Tibial artery (tissue), 4 donors: ENCODE measurements at regions not wholly inside any gene's neighbourhood (a gene's known extent, or its start where the extent isn't known, plus 50 kb on each side); places are given as distances from the start of the nearest gene placed in this dataset.

Experiments
- DNase-seq, 2 donors: peaks; one replicate each; pipeline ENCODE4 v3.0.0-alpha.2; 2019
- H3K27ac ChIP-seq, 2 donors: fragments of 200-600 bp; sonication (generic) in 1 of 2; 1 replicate in 1 of 2; 2 replicates in 1 of 2; pipeline ENCODE4 v1.5.1; 2018 to 2019; ENCODE audit warnings: mild to moderate bottlenecking in 1 of 2
- H3K27me3 ChIP-seq, 2 donors: fragments of 200-600 bp; sonication (generic) in 1 of 2; one replicate each; pipeline versions ENCODE4 v1.5.1 to v1.6.0; 2016 to 2019
- H3K36me3 ChIP-seq, 3 donors: fragments of 200-600 bp; sonication (generic) in 2 of 3; one replicate each; pipeline ENCODE4 v1.5.1; 2016 to 2019; ENCODE audit warnings: mild to moderate bottlenecking in 2 of 3
- H3K4me1 ChIP-seq, 4 donors: fragments of 200-600 bp; sonication (generic) in 2 of 4; 1 replicate in 3 of 4; 2 replicates in 1 of 4; pipeline ENCODE4 v1.5.1; 2016 to 2019
- H3K4me3 ChIP-seq, 2 donors: fragments of 200-600 bp; sonication (generic) in 1 of 2; 1 replicate in 1 of 2; 2 replicates in 1 of 2; pipeline ENCODE4 v1.5.1; 2018 to 2019; ENCODE audit warnings: mild to moderate bottlenecking in 2 of 2
- H3K9me3 ChIP-seq, 3 donors: fragments of 200-600 bp; sonication (generic) in 1 of 3; one replicate each; pipeline ENCODE4 v1.5.1; 2016 to 2019
- intact Hi-C: fragments of 100-400 bp; cut with DNase I; formaldehyde crosslinking; loops from one replicate; pipeline ENCODE4 v1.15.0; 2023; ENCODE audit warnings: low total_unique reads
- TF ChIP-seq, protein P1 (sequence below), 2 experiments: fragments of 200-600 bp in 1 of 2; fragments of 450-650 bp in 1 of 2; IDR thresholded peaks; one replicate each; pipeline ENCODE4 v1.5.1; 2017 to 2019; ENCODE audit warnings: antibody characterized with exemption in 2 of 2, mild to moderate bottlenecking in 1 of 2, moderate library complexity in 1 of 2

DNA sequence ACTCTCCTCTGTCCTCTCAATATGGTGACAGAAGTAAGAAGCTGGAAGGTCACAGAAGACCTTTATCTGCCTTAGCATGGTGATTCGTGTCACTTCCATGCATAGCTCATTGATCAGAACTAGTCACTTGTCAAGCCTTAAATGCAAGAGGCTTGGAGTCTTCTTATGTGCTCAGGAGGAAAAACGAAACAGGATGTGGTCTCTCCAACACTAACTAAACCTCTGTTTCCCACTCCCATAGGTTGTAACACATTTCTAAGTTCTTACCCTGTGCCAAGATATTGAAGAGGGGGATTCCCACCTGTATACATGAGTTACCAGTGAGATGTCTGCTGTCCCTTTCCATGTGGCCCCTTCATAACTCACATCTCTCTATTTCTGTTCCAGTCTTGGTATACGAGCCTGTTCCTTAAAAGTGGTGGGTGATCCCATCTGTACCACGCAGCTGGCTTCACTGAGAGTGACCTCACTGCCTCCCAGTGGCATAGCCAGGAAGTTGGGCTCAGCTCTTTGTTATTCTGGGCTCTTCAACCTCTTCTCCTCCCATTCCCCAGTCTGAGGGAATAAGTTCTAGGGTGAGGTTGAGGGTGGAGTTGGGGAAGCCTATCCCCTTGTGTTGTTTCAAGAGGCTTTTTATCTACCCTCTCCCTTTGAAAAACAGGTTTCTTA lies 203.2 kb upstream of the PPP2R3A start:
- Histone ChIP-seq H3K9me3 (no peaks in the 10 kb centered on the region), H3K4me3 (no peak overlapping the region), H3K27ac (no peak overlapping the region), H3K36me3 (no peaks in the 10 kb centered on the region), H3K4me1 (no peaks in the 10 kb centered on the region), H3K27me3 (no peaks in the 10 kb centered on the region)
- TF ChIP-seq, protein P1, sequence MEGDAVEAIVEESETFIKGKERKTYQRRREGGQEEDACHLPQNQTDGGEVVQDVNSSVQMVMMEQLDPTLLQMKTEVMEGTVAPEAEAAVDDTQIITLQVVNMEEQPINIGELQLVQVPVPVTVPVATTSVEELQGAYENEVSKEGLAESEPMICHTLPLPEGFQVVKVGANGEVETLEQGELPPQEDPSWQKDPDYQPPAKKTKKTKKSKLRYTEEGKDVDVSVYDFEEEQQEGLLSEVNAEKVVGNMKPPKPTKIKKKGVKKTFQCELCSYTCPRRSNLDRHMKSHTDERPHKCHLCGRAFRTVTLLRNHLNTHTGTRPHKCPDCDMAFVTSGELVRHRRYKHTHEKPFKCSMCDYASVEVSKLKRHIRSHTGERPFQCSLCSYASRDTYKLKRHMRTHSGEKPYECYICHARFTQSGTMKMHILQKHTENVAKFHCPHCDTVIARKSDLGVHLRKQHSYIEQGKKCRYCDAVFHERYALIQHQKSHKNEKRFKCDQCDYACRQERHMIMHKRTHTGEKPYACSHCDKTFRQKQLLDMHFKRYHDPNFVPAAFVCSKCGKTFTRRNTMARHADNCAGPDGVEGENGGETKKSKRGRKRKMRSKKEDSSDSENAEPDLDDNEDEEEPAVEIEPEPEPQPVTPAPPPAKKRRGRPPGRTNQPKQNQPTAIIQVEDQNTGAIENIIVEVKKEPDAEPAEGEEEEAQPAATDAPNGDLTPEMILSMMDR (IDR thresholded peaks at IDR 0.05): no peak
- no peak for DNase-seq
- intact Hi-C loops: no loop called here

DNA sequence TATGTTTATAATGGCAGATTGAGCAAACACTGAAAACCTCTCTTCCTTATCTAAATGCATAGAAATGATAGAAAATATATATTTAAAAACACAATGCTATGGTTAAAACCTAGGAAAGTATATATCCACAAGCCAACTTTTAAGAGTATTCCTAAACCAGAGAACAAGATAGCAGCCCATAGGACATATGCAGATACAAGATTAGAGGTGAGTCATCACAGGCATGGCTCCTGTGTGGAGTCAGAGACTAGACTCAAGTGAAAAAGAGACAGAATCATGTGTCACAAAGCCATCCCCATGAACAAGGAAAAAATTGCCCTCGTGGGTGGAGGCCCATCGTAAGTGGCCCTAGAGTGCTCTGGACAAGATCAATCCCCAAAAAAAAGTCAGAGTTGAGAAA lies 199.4 kb upstream of the PPP2R3A start:
- no peak for DNase-seq
- no peaks in the 10 kb centered on the region for H3K9me3 ChIP-seq
- TF ChIP-seq, protein P1 (IDR thresholded peaks at IDR 0.05): no peak
- intact Hi-C loops: no loop called here
- H3K4me3 ChIP-seq: no peak overlapping the region
- H3K27me3 ChIP-seq: no peaks in the 10 kb centered on the region
- no peaks in the 10 kb centered on the region for H3K36me3 ChIP-seq
- no peak overlapping the region for H3K27ac ChIP-seq
- H3K4me1 ChIP-seq: no peaks in the 10 kb centered on the region

DNA sequence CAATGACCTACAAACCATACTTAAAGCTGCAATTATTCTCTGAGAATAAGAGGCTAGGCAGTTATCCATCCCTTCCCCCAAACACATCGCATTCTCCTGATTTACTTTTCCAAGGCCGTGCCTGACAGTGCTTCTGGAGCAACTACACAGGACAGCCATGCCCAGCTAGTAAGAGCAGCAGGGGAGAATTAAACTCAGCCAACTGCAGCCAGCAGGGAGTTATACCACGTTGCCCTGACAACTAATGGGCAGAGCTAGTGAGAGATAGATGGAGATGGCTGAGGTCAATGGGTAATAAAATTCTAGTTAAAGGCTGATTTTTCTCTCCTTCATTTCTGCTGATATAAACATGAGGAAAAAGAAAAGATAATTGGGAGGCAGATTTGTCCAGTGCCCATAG lies 193.8 kb upstream of the PPP2R3A start:
- Histone ChIP-seq H3K27ac (no peak overlapping the region), H3K4me1 (no peaks in the 10 kb centered on the region), H3K27me3 (no peaks in the 10 kb centered on the region), H3K9me3 (peaks cover 0 to 7% (median 0%) of the 10 kb centered on the region in 3 donors), H3K36me3 (no peaks in the 10 kb centered on the region), H3K4me3 (no peak overlapping the region)
- no peak for DNase-seq
- intact Hi-C loops: no loop called here
- TF ChIP-seq, protein P1 (IDR thresholded peaks at IDR 0.05): no peak

DNA sequence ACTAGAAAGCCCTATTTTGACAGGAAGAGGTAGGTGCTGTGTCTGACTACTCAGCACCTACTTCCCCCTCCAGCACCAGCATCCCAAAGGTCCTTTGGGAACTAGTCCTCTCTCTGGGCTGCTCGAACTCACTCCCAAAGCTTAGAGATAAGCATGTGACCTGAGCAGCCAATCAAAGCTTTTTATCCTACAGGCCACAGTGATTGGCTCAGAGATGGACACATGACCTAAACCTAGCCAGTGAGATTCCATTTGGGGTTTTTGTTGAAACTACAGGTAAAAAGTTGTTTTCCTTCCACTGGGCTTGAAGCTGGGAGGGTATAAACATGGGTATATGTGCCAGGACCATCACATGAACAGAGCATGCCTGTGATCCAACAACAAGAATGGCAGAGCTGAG lies 186.5 kb upstream of the PPP2R3A start:
- Histone ChIP-seq H3K4me3 (no peak overlapping the region), H3K9me3 (peaks cover 0 to 7% (median 0%) of the 10 kb centered on the region in 3 donors), H3K36me3 (no peaks in the 10 kb centered on the region), H3K27ac (no peak overlapping the region), H3K4me1 (no peaks in the 10 kb centered on the region), H3K27me3 (no peaks in the 10 kb centered on the region)
- DNase-seq: no peak
- TF ChIP-seq, protein P1 (IDR thresholded peaks at IDR 0.05): no peak
- intact Hi-C loops: no loop called here

DNA sequence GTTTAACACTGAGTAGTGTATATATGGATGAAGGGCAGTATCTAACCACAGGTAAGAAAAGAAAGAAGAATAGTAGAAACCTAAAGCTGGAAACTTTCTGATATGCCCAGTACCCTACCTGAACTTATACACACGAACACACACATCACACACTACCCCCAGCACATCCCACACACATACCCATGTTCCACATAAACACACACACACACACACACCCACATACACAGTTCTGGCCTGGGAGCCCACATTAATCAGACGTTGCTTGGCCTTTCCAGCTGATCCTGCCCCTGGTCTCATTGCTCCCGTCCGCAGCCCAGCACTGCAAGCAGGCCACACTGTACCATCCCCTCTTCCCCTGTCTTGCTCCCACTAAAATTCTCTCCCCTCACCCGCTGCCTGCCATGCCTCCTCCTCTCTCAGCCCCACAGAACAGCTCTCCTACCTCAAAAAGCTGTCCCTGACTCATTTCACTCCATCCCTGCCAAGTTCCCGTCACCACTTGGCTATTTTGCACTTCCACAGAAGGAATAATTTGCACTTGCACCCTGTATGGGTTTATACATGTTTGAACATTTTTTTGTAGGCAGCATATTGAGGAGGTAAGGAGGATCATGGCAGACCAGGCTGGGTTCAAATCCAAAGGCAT lies 185.8 kb upstream of the PPP2R3A start:
- no peak overlapping the region for H3K27ac ChIP-seq
- H3K4me1 ChIP-seq: no peaks in the 10 kb centered on the region
- no peaks in the 10 kb centered on the region for H3K36me3 ChIP-seq
- intact Hi-C loops: no loop called here
- DNase-seq: no peak
- peaks cover 0 to 7% (median 0%) of the 10 kb centered on the region in 3 donors for H3K9me3 ChIP-seq
- H3K27me3 ChIP-seq: no peaks in the 10 kb centered on the region
- H3K4me3 ChIP-seq: no peak overlapping the region
- TF ChIP-seq, protein P1 (IDR thresholded peaks at IDR 0.05): no peak
